Islet precursor cell (in vitro differentiated cells): ENCODE measurements at regions not wholly inside any gene's neighbourhood (a gene's known extent, or its start where the extent isn't known, plus 50 kb on each side); places are given as distances from the start of the nearest gene placed in this dataset.

Experiments
- DNase-seq: peaks from one replicate; pipeline ENCODE4 v3.0.0-alpha.2; 2018

GRCh38 chr11:38246451-38246850 lies 1648.4 kb upstream of the RAG2 start:
- DNase-seq: no peak

- DNase-seq: peak; percentile 73
Measured at GRCh38 chr11:38226684-38227083, 1628.6 kb upstream of the RAG2 start.

- peak; percentile 76 for DNase-seq
Measured at GRCh38 chr11:38221295-38221694, 1623.3 kb upstream of the RAG2 start.

GRCh38 chr11:38219636-38220035 lies 1621.6 kb upstream of the RAG2 start:
- DNase-seq: no peak

GRCh38 chr11:38208951-38209350 lies 1610.9 kb upstream of the RAG2 start:
- DNase-seq: no peak

- DNase-seq: no peak
Measured at GRCh38 chr11:38206663-38207062, 1608.6 kb upstream of the RAG2 start.

GRCh38 chr11:38191101-38191500 lies 1593.1 kb upstream of the RAG2 start:
- DNase-seq: no peak

- DNase-seq: no peak
Measured at GRCh38 chr11:38182126-38182866, 1584.3 kb upstream of the RAG2 start.

- DNase-seq: no peak
Measured at GRCh38 chr11:38176686-38177322, 1578.8 kb upstream of the RAG2 start.

GRCh38 chr11:38173676-38174075 lies 1575.6 kb upstream of the RAG2 start:
- DNase-seq: no peak

GRCh38 chr11:38169286-38169685 lies 1571.2 kb upstream of the RAG2 start:
- DNase-seq: no peak

GRCh38 chr11:38163526-38163925 lies 1565.5 kb upstream of the RAG2 start:
- no peak for DNase-seq

- no peak for DNase-seq
Measured at GRCh38 chr11:38160433-38160832, 1562.4 kb upstream of the RAG2 start.

GRCh38 chr11:38159038-38159437 lies 1561.0 kb upstream of the RAG2 start:
- no peak for DNase-seq

GRCh38 chr11:38156495-38157146 lies 1558.6 kb upstream of the RAG2 start:
- no peak for DNase-seq

GRCh38 chr11:38155856-38156255 lies 1557.8 kb upstream of the RAG2 start:
- DNase-seq: no peak

- DNase-seq: no peak
Measured at GRCh38 chr11:38153985-38154384, 1555.9 kb upstream of the RAG2 start.

GRCh38 chr11:38143852-38144251 lies 1545.8 kb upstream of the RAG2 start:
- no peak for DNase-seq

- no peak for DNase-seq
Measured at GRCh38 chr11:38138972-38139371, 1540.9 kb upstream of the RAG2 start.

- DNase-seq: no peak
Measured at GRCh38 chr11:38136887-38137286, 1538.9 kb upstream of the RAG2 start.

GRCh38 chr11:38131535-38131934 lies 1533.5 kb upstream of the RAG2 start:
- no peak for DNase-seq

GRCh38 chr11:38130976-38131375 lies 1532.9 kb upstream of the RAG2 start:
- no peak for DNase-seq

GRCh38 chr11:38130514-38130913 lies 1532.5 kb upstream of the RAG2 start:
- no peak for DNase-seq

- DNase-seq: no peak
Measured at GRCh38 chr11:38123673-38124072, 1525.6 kb upstream of the RAG2 start.
